ENCODE measurements at regions not wholly inside any gene's neighbourhood (a gene's known extent, or its start where the extent isn't known, plus 50 kb on each side); places are given as distances from the start of the nearest gene placed in this dataset.
"Not testable (repeated sequence)": the region's sequence is repeated elsewhere in the genome, so short reads cannot be mapped to it uniquely, and the experiment has no call there.

DNA sequence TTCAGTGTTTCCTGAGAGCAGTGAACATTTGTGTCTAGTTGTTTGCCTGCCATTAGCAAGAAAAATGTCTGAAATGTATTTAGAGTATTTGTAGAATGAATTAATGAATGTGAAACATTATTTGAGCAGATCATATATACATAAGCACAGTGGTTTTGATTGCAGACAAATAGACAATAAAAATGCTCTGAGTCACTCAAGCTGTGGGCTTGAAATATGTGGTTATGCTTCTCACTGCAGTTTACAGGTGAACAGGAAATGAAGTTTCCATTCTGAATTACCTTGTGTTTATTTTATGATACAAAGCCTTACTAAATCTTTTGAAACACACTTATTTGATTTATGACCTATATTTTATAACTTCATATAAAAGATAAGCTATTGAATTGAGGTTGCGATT, 827.7 kb downstream of the TMTC2 start:
- H3K27ac ChIP-seq: 0 out of 2 replicates have a peak overlapping the region, but pooled peaks have one; percentile 1
- TF ChIP-seq, protein P1, sequence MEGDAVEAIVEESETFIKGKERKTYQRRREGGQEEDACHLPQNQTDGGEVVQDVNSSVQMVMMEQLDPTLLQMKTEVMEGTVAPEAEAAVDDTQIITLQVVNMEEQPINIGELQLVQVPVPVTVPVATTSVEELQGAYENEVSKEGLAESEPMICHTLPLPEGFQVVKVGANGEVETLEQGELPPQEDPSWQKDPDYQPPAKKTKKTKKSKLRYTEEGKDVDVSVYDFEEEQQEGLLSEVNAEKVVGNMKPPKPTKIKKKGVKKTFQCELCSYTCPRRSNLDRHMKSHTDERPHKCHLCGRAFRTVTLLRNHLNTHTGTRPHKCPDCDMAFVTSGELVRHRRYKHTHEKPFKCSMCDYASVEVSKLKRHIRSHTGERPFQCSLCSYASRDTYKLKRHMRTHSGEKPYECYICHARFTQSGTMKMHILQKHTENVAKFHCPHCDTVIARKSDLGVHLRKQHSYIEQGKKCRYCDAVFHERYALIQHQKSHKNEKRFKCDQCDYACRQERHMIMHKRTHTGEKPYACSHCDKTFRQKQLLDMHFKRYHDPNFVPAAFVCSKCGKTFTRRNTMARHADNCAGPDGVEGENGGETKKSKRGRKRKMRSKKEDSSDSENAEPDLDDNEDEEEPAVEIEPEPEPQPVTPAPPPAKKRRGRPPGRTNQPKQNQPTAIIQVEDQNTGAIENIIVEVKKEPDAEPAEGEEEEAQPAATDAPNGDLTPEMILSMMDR (conservative IDR thresholded peaks at IDR 0.05): no peak

- TF ChIP-seq, protein P1 (conservative IDR thresholded peaks at IDR 0.05): no peak
- no peak overlapping the region for H3K27ac ChIP-seq
Measured at GRCh38 chr12:83506841-83507240, 820.1 kb downstream of the TMTC2 start.

DNA sequence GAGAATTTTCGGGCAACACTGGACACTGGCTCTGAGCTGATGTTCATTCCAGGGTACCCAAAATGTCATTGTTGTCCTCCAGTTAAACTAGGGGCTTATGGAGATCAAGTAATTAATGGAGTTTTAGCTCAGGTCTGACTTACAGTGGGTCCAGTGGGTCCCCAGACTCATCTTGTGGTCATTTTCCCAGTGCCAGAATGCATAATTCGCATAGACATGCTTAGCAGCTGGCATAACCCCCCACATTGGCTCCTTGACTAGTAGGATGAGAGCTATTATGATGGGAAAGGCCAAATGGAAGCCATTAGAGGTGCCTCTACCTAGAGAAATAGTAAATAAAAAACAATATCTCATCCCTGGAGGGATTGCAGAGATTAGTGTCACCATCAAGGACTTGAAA, 818.9 kb downstream of the TMTC2 start:
- TF ChIP-seq, protein P1 (conservative IDR thresholded peaks at IDR 0.05): no peak
- H3K27ac ChIP-seq: no peak overlapping the region

GRCh38 chr12:83499894-83500293, 813.2 kb downstream of the TMTC2 start:
- H3K27ac ChIP-seq: not testable (repeated sequence)

DNA sequence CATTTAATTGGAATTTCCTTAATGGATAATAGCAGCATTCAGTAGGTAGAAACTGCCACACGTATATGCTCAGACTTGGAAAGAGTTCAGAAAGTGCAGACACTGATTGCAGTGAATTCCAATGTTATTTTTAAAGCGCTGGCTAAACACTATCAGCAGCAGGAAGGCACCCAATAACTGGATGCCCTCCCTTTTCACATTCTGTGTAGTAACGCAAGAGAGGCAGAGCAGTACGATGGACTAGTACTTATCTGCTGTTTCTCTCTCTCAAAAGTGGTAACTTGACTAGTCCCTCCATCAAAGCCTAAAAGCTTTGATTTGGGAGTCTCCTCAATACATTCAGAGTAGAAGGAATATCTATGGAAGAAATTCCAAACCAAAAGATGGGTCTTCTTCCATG, 791.0 kb downstream of the TMTC2 start:
- TF ChIP-seq, protein P1 (conservative IDR thresholded peaks at IDR 0.05): no peak
- no peak overlapping the region; the same call in 1 of the 2 replicates for H3K27ac ChIP-seq

GRCh38 chr12:83476695-83477690, 790.3 kb downstream of the TMTC2 start:
- TF ChIP-seq, protein P1 (conservative IDR thresholded peaks at IDR 0.05): no peak
- peak overlapping the region; percentile 51 for H3K27ac ChIP-seq

- H3K27ac ChIP-seq: peak overlapping the region; percentile 51
- TF ChIP-seq, protein P1 (conservative IDR thresholded peaks at IDR 0.05): no peak
Measured at GRCh38 chr12:83476006-83476405, 789.3 kb downstream of the TMTC2 start.

DNA sequence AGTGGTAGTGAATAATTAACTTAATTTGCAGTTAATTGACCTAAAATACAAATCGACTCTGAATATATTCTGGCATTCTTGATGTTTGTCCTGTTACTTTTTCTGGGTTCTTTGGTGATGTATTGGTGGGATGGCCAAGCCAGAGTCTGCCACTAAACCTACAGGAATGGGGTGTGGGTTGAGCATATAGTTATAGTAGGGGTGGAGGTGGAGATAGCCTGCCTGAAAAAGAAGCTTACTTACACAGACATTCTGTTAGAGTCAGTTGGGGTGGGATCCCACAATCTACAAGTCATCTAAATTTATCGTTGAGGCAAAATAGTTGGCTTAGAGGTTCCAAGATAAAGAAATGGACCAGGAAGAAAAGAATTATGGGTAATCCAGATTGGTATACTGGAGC, 787.7 kb downstream of the TMTC2 start:
- TF ChIP-seq, protein P1 (conservative IDR thresholded peaks at IDR 0.05): no peak
- no peak overlapping the region for H3K27ac ChIP-seq

All from VCaP (cell line).